GM18520 (cell line): ENCODE measurements at regions not wholly inside any gene's neighbourhood (a gene's known extent, or its start where the extent isn't known, plus 50 kb on each side); places are given as distances from the start of the nearest gene placed in this dataset.
"Not testable (repeated sequence)": the region's sequence is repeated elsewhere in the genome, so short reads cannot be mapped to it uniquely, and the experiment has no call there.

ENCODE experiments used
- ATAC-seq: cut with Tn5 transposase; IDR thresholded peaks from one replicate; pipeline ENCODE4 v1.9.1; 2021; ENCODE audit not compliant: unreplicated experiment

DNA sequence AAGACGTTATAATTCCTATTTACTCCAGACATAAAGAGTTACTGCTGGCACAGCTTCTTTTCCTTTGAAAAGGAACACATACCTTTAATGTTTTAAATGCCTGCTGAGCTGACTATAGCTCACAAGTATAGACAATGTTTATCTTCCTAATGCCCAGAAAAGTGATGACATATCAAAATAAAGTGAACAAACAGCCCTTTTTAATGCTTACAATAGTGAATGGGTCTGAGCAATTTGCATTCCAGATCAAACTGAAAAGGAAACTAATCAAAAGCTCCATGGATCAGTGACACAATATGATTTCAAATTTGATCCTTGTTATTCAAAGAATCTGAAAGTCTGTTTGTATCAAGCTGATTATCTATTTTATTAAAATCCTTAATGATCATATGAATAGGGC is 233.6 kb upstream of the SEMA3E start:
- ATAC-seq = no peak

DNA sequence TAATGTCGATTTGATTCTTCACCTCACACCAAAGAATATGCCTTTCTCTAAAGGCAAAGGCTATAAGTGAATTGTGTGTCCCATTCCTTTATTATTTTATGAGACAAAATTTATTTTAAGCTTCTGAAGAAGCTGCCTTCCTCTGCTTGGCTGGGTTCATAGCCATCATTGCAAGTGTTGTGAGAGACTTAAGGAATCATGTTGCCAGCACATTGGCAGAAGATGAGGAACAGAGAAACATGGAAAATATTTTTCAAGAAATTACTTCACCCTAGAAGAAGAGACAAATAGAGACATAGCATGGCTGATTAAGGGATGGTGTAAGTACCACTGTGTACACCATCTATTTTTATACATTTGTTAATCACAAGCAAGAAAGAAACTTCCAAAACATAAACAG is 230.1 kb upstream of the SEMA3E start:
- ATAC-seq = no peak

DNA sequence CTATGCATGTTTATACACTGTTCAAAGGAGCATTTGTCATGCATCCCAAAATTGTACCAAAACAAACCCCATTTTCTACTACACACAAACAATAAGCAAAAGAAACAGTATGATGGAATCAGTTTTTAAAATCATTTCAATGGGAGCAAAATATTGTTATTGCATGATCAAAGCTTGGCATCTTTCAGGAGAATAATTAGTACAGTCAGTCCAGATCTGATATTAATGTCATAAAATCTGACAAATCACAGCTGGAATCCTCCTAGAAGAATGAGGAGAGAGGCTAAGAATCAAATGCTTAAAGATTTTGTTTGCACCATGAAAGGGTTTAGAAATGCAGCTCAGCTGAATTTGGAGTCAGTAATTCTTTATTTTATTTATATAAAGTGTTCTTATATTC is 229.7 kb upstream of the SEMA3E start:
- ATAC-seq = no peak

DNA sequence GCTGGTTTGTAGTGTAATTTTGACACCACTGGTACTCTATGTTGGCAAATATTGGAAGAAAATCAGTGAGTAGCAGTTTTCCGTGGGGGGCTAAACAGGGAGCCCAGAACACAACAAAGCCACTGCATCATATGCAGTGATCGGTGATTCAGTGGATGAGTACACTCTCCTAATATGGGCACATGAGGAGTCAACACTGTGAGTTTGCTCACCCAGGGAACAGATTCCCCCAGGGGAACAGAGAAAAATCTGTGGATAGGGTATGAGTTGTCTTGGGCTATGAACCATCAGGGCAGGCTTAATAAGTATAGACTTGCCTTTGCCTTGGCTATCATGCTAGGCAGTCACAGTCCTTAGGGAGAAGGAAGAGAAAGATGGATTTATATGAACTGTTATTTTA is 227.7 kb upstream of the SEMA3E start:
- no peak for ATAC-seq

DNA sequence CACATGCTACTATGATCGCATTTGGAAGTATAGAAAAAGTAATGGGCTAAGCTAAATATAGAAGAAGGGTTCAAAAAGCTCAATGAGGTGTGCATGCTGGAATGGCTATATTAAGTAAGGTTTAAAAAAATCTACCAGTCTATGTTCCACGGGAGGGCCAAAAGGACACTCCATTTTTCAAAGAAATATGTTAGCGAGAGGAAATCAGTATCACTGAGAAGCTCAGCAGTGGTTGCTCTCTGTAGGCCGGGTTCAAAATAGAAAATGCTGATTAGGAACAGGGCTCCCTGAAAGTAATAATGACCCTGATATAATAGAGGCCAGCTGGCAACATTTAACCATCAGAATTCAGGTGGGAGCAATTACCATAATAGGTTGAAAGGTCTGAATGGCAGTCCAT is 224.5 kb upstream of the SEMA3E start:
- ATAC-seq = no peak

DNA sequence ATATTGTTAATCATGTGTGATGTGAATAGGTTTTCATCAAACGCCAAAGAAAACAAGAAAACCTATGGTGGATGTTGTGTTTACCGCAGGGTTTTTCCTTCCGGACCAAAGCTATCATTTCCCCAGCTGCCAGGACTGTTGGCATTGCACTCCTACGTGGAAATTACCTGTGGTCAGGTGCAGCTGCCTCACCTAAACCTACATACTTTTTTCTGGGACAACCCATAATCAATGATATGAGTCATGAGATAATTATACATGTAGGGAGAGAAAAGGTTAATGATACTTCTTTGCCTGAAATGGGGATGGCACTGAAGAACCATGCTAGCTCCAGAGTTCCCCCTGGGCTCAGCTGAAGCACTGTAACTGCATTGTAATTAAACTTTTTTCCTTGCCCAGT is 223.6 kb upstream of the SEMA3E start:
- ATAC-seq = no peak

DNA sequence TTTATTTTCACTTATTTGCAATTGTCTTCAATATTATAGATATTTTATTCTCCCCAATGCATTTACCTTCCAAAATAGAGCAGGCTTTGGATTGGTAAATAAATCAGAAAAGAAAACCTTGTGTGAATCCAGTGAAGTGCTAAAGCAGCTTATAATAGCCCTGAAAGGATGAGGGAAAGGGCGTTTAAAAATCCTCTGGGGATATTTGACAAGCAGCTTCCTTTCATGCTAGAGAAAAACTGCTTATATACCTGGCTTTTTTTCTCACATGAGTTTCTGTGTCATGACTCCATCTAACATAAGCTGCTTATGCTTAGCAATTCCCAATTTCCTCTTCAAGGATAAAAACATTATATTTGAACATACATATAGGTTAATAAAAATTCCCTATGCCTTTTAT is 221.6 kb upstream of the SEMA3E start:
- no peak for ATAC-seq

DNA sequence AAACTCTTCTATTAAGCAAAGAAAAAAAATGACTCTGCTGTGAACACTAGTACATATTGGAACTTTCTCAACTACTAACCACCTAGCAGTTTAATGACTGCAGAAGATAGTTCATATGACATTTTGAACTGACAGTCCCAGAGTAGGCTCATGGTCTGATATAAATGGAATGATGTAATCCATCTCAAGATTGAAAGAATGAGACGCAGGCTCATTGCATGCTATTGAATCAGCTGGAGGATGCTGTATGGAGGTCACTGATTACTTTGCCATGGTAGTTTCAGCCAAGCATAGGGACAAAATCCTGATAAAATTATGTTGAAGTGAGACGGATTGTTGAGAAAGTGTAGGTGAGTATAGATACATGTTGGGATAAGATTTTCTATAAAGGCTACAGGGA is 217.6 kb upstream of the SEMA3E start:
- no peak for ATAC-seq

DNA sequence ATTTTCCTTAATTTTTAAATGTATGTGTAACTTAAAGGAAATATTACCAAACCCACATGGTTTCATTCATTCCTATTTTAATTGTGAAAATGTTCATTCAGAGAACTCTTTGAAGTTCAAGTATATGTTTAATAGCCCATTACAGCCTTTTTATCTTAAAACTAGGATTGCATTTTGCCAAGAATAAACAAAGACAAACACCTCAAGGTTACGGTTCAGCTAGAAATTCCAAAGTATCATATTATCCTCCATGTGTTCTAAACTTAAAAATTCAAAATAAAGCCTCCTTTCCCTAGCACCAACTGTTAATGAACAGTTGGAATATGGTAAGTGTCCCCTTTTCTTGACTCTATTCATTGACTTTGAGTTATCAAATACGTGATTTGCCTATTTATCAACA is 215.6 kb upstream of the SEMA3E start:
- no peak for ATAC-seq

DNA sequence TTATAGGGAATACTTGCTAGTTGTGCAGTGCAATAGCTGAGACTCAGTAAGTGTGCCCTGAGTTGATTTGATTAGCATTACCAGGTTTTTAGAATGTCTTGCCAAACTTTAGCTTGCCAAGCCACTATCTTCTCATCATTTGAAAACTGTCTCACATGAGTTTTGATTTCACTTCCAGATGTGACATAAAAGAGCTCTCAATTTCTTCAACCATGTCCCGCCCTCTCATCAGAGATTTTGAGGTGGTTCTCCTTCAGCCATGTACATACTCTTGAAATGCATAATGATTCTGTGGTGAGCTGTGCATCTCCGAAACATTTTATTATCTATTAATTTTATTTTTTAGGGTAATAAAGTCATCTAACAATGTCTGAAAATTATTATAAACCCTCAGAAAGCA is 215.0 kb upstream of the SEMA3E start:
- no peak for ATAC-seq

DNA sequence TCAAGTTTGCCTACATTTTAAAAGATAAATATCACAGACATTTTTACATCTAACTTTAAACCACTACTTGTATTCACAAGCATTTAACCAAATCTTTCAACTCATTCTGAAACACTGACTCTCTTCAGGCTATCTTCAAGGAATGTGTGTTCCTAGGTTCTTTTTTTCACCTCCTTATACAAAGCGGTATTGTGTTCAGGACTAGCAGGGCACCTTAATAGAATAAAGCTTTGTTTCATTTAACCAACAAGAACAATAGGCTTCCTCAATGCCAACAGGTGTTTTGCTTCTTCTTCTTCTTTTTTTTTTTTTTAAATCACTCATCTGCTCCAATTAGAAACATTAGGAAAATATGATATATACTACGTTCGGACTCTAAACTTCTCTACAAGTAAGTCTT is 212.9 kb upstream of the SEMA3E start:
- ATAC-seq = no peak

DNA sequence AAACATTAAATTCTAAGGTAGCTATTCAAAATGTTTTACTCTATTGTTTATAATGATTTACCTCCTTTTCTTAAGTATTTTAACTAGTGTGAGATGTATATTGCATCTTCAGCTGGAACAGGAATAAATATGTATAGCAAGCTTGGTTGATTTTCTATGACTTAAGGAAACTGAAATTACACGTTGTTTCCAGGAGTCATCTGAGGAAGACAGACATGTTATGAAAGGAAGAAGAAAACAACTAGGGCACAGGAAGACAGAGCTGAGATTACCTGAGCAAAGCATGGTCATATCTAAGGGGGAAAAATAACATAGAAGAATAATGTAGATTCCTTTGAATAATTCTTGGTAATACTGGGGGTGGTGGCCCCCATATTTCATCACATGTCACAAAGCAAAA is 210.9 kb upstream of the SEMA3E start:
- ATAC-seq = no peak

DNA sequence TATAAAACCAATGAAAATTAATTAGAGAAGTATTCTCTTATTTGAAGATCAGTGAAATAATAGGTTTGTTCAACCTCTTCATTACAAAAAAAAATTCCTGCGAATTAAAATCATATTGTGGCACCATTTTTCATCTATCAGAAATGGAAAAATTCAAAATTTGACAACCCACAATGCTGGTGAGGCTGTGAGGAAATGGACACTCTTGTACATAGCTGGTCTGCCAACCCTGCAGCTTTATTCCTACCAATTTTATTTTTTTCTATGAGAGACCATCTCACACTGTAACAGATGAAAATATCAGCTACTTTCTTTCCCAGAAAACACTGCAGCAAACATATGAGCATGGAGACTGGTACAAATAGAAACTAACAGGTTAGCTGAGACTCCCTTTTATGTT is 208.8 kb upstream of the SEMA3E start:
- no peak for ATAC-seq

DNA sequence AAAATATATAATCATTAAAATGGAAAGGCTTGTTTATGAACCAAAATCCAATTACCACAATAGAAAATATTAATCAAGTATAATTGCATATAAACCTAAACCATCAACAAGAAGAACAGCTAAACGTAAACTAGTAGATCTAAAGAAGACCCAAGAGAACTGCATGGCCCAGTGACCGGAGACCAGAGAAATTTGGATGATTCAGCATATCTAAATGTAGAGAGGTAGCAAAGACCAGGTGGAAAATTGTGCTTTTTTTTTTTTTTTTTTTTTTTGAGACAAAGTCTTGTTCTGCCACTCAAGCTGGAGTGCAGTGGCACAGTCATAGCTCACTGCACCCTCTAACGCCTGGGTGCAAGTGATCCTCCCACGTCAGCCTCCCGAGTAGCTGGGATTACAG is 207.2 kb upstream of the SEMA3E start:
- no peak for ATAC-seq

DNA sequence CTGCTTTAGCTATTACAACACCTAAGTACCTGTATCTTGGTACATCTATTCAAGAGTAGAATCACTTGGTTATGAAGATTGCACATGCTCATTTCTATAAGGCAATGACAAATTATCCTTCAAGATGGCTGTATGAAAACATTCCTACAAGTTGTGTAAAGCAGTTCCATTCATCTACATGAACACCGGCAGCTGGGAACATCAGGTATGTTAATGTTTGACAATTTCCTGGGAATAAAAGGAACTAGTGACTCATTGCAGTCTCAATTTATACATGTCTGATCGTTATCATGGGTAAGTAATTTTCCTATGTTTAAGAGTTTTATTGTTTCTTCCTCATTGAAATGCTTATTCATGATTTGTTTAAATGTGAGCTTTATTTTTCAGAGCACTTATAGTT is 203.2 kb upstream of the SEMA3E start:
- ATAC-seq = no peak

DNA sequence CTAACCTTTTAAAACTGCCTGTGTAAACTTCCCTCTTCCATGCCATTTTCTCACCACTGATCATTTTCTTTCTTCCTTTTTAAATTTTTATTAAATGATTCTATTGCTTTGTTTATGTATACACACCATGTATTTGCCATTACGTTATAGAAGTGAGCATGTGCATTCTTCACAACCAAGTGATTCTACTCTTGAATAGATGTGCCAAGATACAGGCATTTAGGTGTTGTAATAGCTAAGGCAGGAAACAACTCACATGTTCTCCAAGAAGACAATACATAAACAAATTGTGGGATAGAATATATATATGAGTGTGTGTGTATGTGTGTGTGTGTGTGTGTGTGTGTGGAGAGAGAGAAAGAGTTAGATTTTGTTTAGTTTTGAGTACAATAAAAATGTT is 202.6 kb upstream of the SEMA3E start:
- no peak for ATAC-seq

DNA sequence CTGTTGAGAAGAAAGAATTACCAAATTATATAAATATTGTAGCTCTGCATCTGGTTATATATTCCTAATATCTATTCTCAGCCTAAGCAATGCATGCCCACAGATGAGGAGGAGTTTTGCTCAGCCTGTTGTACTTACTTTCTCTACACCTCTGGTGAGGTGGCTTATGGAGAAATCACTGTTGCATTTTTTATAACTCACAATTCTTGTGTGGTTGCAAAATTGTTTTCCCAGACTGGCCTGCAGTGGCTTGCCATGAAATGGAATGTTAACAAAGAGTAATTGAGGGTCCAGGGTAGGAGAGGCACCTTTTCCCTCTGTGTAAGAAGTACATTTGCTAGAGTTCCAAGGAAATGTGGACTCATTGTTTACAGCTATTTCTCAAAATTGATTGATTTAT is 202.0 kb upstream of the SEMA3E start:
- ATAC-seq = no peak

DNA sequence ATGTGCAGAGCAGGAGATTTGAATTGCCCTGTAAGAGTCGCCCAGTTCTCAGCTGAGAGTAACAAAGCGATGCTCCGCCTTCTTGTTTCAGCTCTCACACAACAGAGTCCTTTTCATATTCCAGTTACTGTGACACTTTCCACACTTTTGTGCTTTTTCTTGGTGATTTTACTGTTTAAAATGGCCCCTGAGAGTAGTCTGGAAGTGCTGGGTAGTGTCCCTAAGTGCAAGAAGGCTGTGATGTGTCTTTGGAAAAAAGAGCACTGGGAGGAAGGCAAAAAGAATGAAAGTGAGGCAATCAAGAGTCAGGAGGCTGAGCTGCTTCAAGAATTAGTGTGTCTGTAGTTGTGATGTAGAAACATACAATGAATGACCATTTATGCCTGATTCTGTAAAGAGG is 201.2 kb upstream of the SEMA3E start:
- no peak for ATAC-seq

DNA sequence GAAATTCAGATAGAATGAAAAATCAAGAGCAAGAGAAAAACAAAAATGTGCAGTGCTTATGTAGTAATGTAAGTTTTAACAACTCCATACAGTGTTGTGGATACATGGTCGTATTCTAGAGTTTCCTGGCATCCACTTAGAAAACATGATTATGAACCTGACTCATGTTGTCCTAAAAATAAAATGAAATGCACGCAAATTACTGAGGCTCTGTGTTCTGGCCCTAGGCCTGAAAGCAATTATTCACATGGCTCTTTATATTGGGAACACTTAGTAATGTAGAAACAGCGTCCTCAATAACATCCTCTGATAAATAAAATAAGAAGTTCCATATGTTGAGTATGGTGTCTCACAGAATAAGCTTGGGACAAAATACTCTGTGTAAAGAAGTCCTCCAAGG is 200.2 kb upstream of the SEMA3E start:
- no peak for ATAC-seq

DNA sequence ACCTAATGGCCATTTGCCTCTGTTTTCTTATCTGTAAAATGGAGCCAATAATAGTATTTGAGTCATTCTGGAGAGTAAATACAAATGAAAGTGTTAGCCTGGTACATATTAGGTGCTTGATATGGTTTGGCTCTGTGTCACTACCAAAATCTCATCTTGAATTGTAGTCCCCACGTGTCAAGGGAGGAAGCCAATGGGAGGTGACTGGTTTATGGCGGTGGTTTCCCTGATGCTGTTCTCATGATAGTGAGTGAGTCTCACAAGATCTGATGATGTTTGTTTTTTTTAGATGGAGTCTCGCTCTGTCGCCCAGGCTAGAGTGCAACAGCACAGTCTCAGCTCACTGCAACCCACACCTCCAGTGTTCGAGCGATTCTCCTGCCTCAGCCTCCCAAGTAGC is 194.0 kb upstream of the SEMA3E start:
- no peak for ATAC-seq

DNA sequence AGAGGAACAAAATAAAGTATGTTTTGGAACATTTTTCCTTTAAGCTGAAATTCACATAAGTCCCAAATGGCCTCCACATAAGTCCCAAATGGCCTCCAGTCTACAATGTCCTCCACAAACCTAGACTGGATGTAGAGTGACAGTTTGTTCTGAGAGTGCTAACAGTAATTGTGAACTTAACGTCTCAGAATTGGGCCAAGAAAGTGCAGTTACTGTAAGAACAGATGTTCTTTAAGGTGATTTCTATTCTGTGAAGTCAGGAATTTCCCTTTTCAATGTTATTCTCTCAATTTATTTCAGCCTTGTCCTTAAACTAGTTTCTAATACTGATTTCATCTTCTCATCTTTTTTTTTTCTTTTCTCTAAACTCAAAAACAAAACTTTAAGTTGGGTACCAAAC is 188.7 kb upstream of the SEMA3E start:
- no peak for ATAC-seq

DNA sequence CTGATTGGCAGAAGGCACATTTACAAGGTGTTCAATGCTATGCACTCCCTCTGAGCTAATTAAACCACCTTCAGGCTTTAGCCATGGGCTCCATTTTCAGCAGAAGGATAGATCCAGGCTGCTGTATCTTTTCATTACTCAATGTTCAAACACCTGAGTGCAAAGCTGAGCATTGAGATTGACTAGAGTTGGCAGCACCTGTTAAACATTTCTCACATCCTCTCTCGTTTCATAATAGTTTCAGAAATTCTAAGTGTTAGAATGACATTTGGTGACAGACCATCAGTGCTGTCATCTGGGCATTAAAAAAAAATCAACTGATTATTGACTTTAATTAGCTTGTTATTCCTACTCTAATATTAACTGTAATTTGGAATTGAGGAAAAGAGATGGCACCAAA is 187.1 kb upstream of the SEMA3E start:
- ATAC-seq = no peak

DNA sequence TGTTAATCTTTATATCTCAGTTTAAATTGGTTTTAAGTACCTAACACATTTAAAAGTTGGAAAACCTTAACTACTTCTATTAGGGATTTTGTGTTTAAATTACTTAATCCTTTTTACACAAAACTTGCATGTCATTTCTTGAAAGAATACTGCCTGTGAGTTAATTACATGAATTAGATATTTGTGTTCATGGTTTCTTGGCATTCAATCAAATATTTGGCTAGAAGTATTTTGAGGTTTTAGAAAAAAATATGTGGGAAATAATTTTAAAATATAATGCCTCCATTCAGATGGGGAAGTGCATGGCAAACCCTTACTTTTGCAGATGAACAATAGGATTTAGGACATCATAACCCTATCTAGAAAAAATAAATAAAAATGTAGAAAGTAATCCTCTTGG is 186.5 kb upstream of the SEMA3E start:
- ATAC-seq = no peak

DNA sequence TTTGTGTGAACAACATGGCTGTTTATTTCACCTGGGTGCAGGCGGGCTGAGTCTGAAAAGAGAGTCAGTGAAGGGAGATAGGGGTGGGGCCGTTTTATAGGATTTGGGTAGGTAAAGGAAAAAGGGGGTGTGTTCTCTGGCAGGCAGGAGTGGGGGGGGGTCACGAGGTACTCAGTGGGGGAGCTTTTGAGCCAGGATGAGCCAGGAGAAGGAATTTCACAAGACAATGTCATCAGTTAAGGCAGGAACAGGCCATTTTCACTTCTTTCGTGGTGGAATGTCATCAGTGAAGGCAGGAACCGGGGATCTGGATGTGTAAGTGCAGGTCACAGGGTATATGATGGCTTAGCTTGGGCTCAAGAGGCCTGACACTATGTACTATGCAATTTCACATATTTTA is 184.8 kb upstream of the SEMA3E start:
- ATAC-seq = not testable (repeated sequence)
